Neural progenitor cell (in vitro differentiated cells): ENCODE measurements at regions not wholly inside any gene's neighbourhood (a gene's known extent, or its start where the extent isn't known, plus 50 kb on each side); places are given as distances from the start of the nearest gene placed in this dataset.

Experiments
- DNase-seq: peaks from one replicate; pipeline ENCODE4 v3.0.0-alpha.2; 2016; ENCODE audit warnings: low spot score
- H2AFZ ChIP-seq: fragments of 200-600 bp; sonication (generic); replicated peaks from 2 replicates; pipeline ENCODE4 v1.6.1; 2016; ENCODE audit warnings: antibody characterized with exemption
- H3F3A ChIP-seq: fragments of 200-600 bp; sonication (generic); 2 replicates; pipeline ENCODE4 v1.6.1; 2016; ENCODE audit warnings: antibody characterized with exemption, low read depth
- H3K27ac ChIP-seq: fragments of 200-600 bp; sonication (generic); 2 replicates; pipeline ENCODE4 v1.5.1; 2016; ENCODE audit warnings: mild to moderate bottlenecking
- H3K27me3 ChIP-seq: fragments of 200-600 bp; sonication (generic); 2 replicates; pipeline ENCODE4 v1.6.1; 2016; ENCODE audit warnings: mild to moderate bottlenecking, moderate library complexity
- H3K36me3 ChIP-seq: fragments of 200-600 bp; sonication (generic); 2 replicates; pipeline ENCODE4 v1.5.1; 2016
- H3K4me1 ChIP-seq: fragments of 200-600 bp; sonication (generic); 2 replicates; pipeline ENCODE4 v1.6.1; 2016; ENCODE audit warnings: mixed run types
- H3K4me2 ChIP-seq: fragments of 200-600 bp; sonication (generic); 2 replicates; pipeline ENCODE4 v1.6.1; 2016
- H3K4me3 ChIP-seq: fragments of 200-600 bp; sonication (generic); 2 replicates; pipeline ENCODE4 v1.5.1; 2016
- H3K79me2 ChIP-seq: fragments of 200-600 bp; sonication (generic); 2 replicates; pipeline ENCODE4 v1.6.1; 2016; ENCODE audit warnings: low read depth
- H3K9ac ChIP-seq: fragments of 200-600 bp; sonication (generic); 2 replicates; pipeline ENCODE4 v1.6.1; 2016
- H3K9me3 ChIP-seq: fragments of 200-600 bp; sonication (generic); 2 replicates; pipeline ENCODE4 v1.5.1; 2016; ENCODE audit warnings: low read depth
- H4K20me1 ChIP-seq: fragments of 200-600 bp; sonication (generic); 2 replicates; pipeline ENCODE4 v1.6.1; 2016; ENCODE audit warnings: low read depth
- H3K27ac Mint-ChIP-seq: 3 replicates; pipeline ENCODE4 v1.8.0; 2021; ENCODE audit warnings: mixed read lengths
- H3K27me3 Mint-ChIP-seq: 2 replicates; pipeline ENCODE4 v1.8.0; 2022; ENCODE audit warnings: low read depth, mild to moderate bottlenecking, inconsistent platforms, moderate library complexity, mixed read lengths; ENCODE audit not compliant: insufficient read depth
- H3K36me3 Mint-ChIP-seq: 3 replicates; pipeline ENCODE4 v1.8.0; 2021; ENCODE audit warnings: mixed read lengths
- H3K4me1 Mint-ChIP-seq: 3 replicates; pipeline ENCODE4 v1.8.0; 2021; ENCODE audit warnings: mixed read lengths
- H3K4me3 Mint-ChIP-seq: 3 replicates; pipeline ENCODE4 v1.8.0; 2021; ENCODE audit warnings: mild to moderate bottlenecking, moderate library complexity, mixed read lengths
- H3K9me3 Mint-ChIP-seq: 3 replicates; pipeline ENCODE4 v1.8.0; 2020; ENCODE audit warnings: mixed read lengths
- EZH2 ChIP-seq: fragments of 200-600 bp; sonication (generic); IDR thresholded peaks from 2 replicates; pipeline ENCODE4 v1.6.1; 2017; ENCODE audit warnings: antibody characterized with exemption, mild to moderate bottlenecking, moderate library complexity
- EZH2phosphoT487 ChIP-seq: fragments of 200-600 bp; sonication (generic); IDR thresholded peaks from 2 replicates; pipeline ENCODE4 v1.6.1; 2017; ENCODE audit warnings: antibody characterized with exemption
- TF ChIP-seq, protein P1 (sequence below): fragments of 200-600 bp; sonication (generic); IDR thresholded peaks from 2 replicates; pipeline ENCODE4 v1.5.1; 2017; ENCODE audit warnings: antibody characterized with exemption, mild to moderate bottlenecking

DNA sequence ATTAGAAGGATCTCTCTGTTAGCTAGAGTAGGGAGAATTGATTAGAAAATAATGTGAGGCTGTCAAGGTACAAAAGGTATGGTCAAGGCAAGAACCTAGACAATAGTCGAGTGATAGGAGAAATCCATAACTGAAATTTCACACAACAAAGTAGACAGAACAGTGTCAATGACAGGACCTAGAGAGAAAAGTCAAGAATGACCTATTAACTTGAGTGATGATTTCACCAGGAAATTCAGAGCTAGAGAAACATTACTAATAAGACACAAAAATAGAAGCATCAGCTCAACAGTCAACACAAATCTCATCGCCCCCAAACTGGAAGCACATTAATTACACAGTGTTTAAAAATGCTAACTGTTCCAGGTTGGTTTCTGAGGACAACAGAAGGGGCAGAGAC, 532.4 kb downstream of the CDH10 start:
- Histone ChIP-seq H3K4me1 (no peaks in the 10 kb centered on the region), H3K4me3 (no peak overlapping the region), H4K20me1 (no peaks in the 10 kb centered on the region), H2AFZ (no peak overlapping the region), H3K36me3 (no peaks in the 10 kb centered on the region), H3K9ac (no peak overlapping the region), H3K27me3 (no peaks in the 10 kb centered on the region), H3F3A (no peaks in the 10 kb centered on the region), H3K27ac (no peak overlapping the region), H3K4me2 (no peak overlapping the region), H3K79me2 (no peaks in the 10 kb centered on the region), H3K9me3 (no peaks in the 10 kb centered on the region)
- no peak overlapping the region for H3K27ac Mint-ChIP-seq
- H3K4me3 Mint-ChIP-seq, result no peak overlapping the region
- H3K36me3 Mint-ChIP-seq, result no peaks in the 10 kb centered on the region
- no peak for DNase-seq
- TF ChIP-seq, protein P1, sequence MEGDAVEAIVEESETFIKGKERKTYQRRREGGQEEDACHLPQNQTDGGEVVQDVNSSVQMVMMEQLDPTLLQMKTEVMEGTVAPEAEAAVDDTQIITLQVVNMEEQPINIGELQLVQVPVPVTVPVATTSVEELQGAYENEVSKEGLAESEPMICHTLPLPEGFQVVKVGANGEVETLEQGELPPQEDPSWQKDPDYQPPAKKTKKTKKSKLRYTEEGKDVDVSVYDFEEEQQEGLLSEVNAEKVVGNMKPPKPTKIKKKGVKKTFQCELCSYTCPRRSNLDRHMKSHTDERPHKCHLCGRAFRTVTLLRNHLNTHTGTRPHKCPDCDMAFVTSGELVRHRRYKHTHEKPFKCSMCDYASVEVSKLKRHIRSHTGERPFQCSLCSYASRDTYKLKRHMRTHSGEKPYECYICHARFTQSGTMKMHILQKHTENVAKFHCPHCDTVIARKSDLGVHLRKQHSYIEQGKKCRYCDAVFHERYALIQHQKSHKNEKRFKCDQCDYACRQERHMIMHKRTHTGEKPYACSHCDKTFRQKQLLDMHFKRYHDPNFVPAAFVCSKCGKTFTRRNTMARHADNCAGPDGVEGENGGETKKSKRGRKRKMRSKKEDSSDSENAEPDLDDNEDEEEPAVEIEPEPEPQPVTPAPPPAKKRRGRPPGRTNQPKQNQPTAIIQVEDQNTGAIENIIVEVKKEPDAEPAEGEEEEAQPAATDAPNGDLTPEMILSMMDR, result no peak
- TF ChIP-seq EZH2 (no peak), EZH2phosphoT487 (no peak)
- no peaks in the 10 kb centered on the region for H3K4me1 Mint-ChIP-seq
- no peaks in the 10 kb centered on the region for H3K27me3 Mint-ChIP-seq
- H3K9me3 Mint-ChIP-seq, result peaks cover 6% of the 10 kb centered on the region

DNA sequence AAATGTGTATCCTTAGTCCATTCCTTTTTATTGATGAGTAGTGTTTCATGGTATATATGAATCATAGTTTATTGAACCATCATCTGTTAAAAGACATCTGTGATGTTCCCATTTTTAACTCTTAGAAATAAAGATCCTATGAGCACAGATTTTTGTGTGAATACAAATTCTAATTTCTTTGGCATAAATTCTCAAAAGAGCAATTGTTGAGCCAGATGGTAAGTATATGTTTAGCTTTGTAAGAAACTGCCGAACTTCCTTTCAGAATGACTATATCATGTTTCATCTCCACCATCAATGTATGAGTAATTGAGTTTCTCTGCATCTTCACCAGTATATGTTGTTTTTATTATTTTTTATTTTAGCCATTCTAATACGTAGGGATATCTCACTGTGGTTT, 526.4 kb downstream of the CDH10 start:
- Histone ChIP-seq H3K79me2 (no peaks in the 10 kb centered on the region), H3K4me2 (no peak overlapping the region), H3K4me1 (no peaks in the 10 kb centered on the region), H3K4me3 (no peak overlapping the region), H3K27me3 (no peaks in the 10 kb centered on the region), H3F3A (no peaks in the 10 kb centered on the region), H3K9me3 (no peaks in the 10 kb centered on the region), H2AFZ (no peak overlapping the region), H4K20me1 (no peaks in the 10 kb centered on the region), H3K9ac (no peak overlapping the region), H3K36me3 (no peaks in the 10 kb centered on the region), H3K27ac (no peak overlapping the region)
- no peak overlapping the region for H3K4me3 Mint-ChIP-seq
- no peak for DNase-seq
- no peak overlapping the region for H3K27ac Mint-ChIP-seq
- no peaks in the 10 kb centered on the region for H3K4me1 Mint-ChIP-seq
- H3K36me3 Mint-ChIP-seq, result no peaks in the 10 kb centered on the region
- TF ChIP-seq EZH2 (no peak), EZH2phosphoT487 (no peak)
- TF ChIP-seq, protein P1, result no peak
- peaks cover 8% of the 10 kb centered on the region for H3K9me3 Mint-ChIP-seq
- H3K27me3 Mint-ChIP-seq, result peaks cover 2% of the 10 kb centered on the region

DNA sequence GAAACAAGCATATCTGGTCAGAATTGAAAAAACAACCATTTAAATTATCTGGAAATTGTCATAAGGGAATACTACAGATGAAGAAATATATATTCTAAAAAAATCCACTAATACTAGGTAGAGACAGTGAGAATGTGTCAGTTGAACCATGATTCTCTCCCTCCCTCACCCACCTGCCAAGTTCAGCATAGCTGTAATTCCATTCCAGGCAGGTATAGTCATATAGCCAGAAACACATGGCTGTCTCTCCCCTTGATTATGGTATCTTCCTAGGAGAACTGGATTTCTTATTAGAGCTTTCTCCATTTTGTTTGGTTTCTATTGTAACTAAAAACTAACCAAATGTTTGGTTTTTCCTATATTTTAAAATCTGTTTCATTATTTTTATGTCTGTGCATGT, 509.2 kb downstream of the CDH10 start:
- Histone ChIP-seq H3K79me2 (no peaks in the 10 kb centered on the region), H3K4me2 (no peak overlapping the region), H3K36me3 (no peaks in the 10 kb centered on the region), H4K20me1 (no peaks in the 10 kb centered on the region), H3K27ac (no peak overlapping the region), H3F3A (no peaks in the 10 kb centered on the region), H3K9ac (no peak overlapping the region), H3K4me1 (no peaks in the 10 kb centered on the region), H3K9me3 (no peaks in the 10 kb centered on the region), H2AFZ (no peak overlapping the region), H3K4me3 (no peak overlapping the region), H3K27me3 (no peaks in the 10 kb centered on the region)
- no peaks in the 10 kb centered on the region for H3K27me3 Mint-ChIP-seq
- no peaks in the 10 kb centered on the region for H3K9me3 Mint-ChIP-seq
- no peaks in the 10 kb centered on the region for H3K36me3 Mint-ChIP-seq
- no peaks in the 10 kb centered on the region for H3K4me1 Mint-ChIP-seq
- TF ChIP-seq, protein P1, result no peak
- TF ChIP-seq EZH2 (no peak), EZH2phosphoT487 (no peak)
- H3K4me3 Mint-ChIP-seq, result no peak overlapping the region
- H3K27ac Mint-ChIP-seq, result no peak overlapping the region
- no peak for DNase-seq

DNA sequence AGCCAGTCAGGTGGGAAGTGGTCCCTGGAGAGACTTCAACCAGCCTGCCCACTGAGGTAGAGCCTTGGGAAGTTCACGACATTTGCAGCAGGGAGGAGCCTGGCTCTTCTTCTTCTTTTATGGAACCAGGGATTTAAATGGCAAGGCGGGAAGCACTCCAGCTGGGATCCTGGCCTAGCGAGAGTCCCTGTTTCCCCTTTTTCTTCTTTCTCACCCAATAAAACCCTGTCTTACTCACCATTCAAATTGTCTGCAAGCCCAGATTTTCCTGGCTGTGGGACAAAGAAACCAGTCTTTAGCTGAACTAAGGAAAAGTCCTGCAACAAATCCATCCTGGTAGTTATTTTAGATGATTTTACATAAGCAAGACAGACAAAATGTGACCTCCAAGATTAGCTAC, 503.7 kb downstream of the CDH10 start:
- H2AFZ ChIP-seq, result peak overlapping the region; percentile 64
- H3K9me3 ChIP-seq, result no peaks in the 10 kb centered on the region
- no peak overlapping the region for H3K4me3 ChIP-seq
- H3K9me3 Mint-ChIP-seq, result no peaks in the 10 kb centered on the region
- no peaks in the 10 kb centered on the region for H4K20me1 ChIP-seq
- H3K9ac ChIP-seq, result no peak overlapping the region
- no peaks in the 10 kb centered on the region for H3K36me3 ChIP-seq
- peak; percentile 6 for DNase-seq
- H3K4me1 Mint-ChIP-seq, result no peaks in the 10 kb centered on the region
- no peak overlapping the region for H3K27ac ChIP-seq
- H3K79me2 ChIP-seq, result no peaks in the 10 kb centered on the region
- H3F3A ChIP-seq, result no peaks in the 10 kb centered on the region
- no peak overlapping the region for H3K4me3 Mint-ChIP-seq
- no peak overlapping the region for H3K27ac Mint-ChIP-seq
- H3K27me3 ChIP-seq, result no peaks in the 10 kb centered on the region
- no peak overlapping the region for H3K4me2 ChIP-seq
- TF ChIP-seq EZH2, result no peak
- TF ChIP-seq, protein P1, result no peak
- no peak for TF ChIP-seq EZH2phosphoT487
- H3K36me3 Mint-ChIP-seq, result no peaks in the 10 kb centered on the region
- no peaks in the 10 kb centered on the region for H3K27me3 Mint-ChIP-seq
- no peaks in the 10 kb centered on the region for H3K4me1 ChIP-seq
